ENCODE measurements at regions not wholly inside any gene's neighbourhood (a gene's known extent, or its start where the extent isn't known, plus 50 kb on each side); places are given as distances from the start of the nearest gene placed in this dataset.

GRCh38 chr15:70422342-70422741 lies 324.6 kb upstream of the TLE3 start:
- no peak for TF ChIP-seq CTCF (IDR thresholded peaks at IDR 0.05)
- TF ChIP-seq POLR2A (IDR thresholded peaks at IDR 0.05): no peak
- no peak for TF ChIP-seq POLR2AphosphoS5 (IDR thresholded peaks at IDR 0.05)
- no peak for TF ChIP-seq EP300 (IDR thresholded peaks at IDR 0.05; ENCODE audit: low read depth)

Data from transverse colon (tissue), 4 donors.